HK-2 (cell line): ENCODE measurements at regions not wholly inside any gene's neighbourhood (a gene's known extent, or its start where the extent isn't known, plus 50 kb on each side); places are given as distances from the start of the nearest gene placed in this dataset.

Source experiments
- DNase-seq: peaks from one replicate; pipeline ENCODE4 v3.0.0-alpha.2; 2018; ENCODE audit not compliant: unreplicated experiment

DNA sequence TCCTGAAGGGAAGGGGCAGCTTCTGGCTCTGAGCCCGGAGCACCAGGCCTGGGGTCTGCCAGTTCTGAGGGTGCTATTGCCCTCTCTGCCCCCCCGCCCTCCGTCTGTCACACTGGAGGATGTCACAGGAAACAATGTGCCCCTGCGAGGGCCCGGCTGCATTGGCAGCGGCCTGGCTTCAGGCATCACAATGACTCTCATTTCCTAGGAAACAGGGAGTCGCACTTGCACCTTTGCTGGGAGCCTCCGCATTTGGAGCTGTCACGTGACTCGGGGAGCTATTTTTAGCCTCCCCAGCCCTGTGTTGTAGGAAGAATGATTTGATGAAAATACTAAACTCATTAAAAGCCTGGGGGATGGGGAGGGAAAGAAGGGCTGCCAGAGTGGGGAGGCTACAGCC, 518.9 kb downstream of the SHQ1 start:
- DNase-seq, result no peak

DNA sequence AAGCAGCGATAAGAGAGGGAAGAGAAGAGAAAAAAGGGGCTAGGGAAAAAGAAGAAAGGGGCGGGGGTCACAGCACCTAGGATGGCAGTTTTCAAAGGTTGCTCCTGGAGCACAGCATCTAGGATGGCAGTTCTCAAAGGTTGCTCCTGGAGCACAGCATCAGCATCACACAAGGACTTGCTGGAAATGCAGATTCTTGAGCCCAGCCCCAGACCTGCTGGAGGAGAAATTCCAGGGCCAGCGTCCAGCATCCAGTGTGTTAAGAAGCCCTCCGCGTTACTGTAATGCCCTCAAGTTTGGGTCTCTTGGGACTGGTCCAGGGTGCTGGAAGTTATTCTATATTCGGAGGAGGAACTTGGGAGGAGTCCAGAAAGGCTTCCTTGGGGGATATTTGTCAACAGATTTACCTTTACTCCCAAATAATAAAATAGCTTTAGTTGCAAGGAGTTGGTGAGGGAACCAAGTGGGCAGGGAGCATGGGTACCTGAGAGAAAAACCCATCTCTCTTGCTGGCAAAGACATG, 519.4 kb downstream of the SHQ1 start:
- no peak for DNase-seq

DNA sequence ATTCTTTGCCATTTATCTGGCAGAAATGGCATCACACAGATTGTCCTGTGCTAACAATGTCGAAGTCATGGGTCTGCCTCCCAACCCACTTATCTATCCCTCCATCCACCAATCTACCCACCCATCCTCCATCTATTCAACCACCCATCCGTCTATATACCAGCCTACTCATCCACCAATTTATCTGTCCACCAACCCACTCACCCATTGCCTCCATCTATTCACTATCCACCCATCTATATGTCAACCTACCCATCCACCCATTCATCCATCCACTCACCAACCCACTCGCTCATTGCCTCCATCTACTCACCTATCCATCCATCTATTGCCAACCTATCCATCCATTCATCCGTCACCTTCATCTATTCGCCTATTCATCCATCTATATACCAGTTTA, 521.2 kb downstream of the SHQ1 start:
- no peak for DNase-seq

DNA sequence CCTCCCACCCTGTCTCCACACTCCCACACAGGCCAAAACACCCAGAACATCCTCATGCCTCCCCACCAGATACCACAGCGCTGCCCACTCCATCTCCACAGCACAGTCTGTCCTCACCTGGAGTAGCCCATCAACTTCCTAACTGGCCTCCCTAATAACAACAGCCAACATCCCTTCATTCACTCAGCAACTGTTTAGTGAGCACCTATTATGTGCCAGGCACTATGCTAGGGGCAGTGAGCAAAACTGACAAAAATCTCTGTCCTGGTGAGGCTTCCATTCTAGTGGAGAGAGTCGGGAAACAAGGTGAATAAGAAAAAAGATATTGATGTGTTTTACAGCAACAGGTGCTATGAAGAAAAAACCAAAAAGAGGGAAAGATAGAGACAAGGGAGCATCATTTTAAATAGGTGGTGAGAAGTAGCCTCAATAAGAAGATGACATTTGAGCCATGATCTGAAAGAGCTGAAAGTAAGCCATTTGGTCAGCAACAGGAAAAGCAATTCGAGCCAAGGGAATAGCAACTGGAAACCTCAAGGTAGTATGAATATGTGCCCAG, 523.9 kb downstream of the SHQ1 start:
- no peak for DNase-seq

DNA sequence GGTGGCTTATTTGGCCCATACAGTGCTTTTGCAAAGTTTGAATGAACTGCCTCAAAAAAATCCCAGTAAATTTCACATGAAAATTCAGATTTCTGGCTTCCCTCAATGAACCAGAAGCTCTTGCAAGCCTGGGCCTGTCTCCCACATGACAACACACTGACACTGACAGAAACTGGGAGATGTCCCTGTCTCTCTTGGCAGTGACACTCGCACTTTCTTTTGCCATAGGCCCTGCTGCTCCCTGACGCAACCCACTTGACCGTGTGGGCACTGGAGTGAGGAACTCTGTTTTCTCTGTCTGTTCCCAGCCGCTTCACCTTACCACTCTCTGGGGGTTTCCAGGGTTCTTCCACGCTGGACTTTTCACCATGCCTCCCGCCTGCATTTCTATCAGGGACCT, 524.5 kb downstream of the SHQ1 start:
- no peak for DNase-seq

DNA sequence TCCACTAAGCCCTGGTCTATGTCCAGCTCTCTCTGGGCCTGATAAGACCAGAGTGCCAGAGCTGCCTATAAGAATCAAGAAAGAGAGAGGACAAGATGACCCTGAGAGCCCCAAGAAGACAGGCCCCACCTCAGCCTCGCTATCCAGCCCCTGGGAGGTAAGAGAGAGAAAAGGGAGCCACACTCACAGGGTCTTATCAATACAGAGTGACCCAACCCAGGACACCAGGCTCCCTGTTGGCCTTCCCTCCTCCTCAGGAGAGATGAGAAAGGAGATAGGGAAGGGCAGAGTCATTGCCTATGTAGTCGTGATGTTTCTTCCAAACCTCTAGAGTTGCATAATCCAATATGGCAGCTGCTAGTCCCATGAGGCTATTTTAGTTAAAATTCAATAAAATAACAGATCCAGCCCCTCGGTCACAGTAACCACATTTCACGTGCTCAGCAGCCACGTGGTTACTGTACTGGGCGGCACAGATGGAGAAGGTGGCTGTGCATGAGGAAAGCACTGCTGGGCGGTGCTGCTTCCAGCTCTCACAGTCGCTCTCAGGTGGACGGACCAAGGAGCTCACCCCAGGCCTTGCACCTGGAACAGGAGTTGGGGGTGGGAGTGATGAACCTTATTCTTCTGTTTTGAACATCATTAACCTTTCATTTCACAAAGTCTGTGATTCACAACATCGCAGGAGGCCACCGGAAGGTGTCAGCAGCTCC, 525.8 kb downstream of the SHQ1 start:
- no peak for DNase-seq

DNA sequence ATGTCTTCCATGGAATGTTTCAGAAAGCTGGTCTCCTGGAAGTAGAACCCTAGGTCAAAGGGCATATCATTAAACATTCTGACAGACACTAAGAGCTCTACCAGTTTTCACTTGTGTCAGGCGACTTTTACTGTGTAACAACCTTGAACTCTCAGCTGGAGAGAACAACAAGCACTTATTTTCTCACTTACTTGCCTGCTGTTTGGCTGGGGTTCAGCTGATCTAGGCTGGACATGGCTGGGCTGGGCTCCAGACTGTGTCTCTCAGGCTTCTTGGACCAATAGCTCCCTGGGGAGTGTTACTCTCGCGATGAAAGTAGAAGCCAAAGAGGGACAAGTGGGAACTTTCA, 527.3 kb downstream of the SHQ1 start:
- no peak for DNase-seq

DNA sequence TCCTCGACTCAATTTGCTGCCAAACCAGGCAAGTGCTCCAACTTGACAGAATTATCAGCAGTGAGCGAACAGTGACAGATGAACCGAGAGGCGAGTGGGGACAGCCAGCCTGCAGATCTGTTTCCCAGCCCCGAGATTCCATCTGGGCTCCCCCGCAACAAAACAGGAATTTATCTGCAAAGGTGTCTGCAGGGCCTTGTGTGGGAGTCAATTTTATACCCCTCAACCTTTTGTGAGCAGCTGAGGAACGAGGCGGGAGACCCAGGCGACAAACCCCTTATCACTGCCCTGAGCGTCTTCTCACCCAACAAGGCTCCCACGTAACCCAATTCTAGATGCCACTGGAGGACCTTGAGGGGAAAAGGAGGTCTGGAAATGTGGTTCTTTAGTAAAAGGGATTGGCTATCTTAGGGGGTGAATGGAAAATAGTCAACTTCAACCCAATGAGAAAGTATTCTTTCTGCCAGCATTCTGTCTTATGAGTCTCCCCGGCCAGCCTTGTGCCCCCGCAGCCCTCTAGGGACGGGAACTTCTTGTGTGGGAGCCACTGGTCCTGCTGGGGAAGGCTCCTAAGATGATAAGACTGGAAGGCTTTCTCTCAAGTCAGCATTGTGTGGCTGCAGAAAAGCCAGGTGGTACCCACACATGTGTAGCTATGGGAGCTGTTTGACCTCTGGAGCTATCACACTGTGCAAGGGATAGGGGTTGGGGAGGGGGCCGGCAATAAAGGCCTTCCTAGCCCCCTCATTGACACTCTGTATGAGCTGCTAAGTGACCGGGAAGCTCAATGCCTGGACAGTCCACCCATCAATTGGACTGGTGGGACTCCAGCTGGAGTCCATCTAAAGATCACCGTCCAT, 527.9 kb downstream of the SHQ1 start:
- DNase-seq, result no peak

DNA sequence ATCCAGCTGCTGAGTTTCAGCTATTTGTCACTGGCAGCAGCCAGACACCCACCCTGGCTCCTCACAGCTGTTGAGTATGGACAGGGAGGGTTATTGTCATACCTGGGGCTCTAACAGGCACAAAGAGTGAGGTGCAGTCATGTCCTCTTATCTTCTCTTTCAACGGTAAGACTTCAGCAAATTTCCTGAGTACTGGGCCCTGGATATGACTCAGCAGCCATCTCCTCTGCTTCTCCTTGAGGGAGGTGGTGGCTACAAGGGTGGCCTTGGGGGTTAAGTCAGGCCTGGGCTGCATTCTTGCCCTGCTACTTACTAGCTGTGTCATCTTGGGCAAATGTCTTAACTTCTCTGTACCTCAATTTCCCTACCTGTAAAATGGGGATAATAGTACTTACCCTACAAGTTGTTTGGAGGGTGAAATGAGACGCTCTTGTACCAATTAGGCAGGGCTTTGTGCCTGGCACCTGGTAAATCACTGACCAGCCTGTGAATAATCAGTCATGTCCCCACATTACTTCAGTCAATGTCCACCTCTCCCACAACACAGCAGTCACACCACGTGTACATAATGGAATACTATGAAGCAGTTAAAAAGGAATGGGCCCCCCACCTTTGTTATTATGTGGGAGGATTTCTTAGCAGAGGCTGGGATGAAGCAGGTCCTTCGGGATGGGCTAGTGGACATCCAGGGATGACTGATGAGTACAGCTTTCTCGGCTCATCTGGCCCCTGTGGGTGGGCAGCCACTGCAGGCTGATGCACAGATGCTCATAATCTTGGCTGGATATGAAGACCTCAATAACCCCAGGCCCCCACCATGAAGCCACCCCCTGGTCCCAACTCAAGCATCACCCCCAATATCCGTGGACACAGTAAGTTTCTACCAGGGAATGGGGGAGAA, 528.8 kb downstream of the SHQ1 start:
- no peak for DNase-seq

DNA sequence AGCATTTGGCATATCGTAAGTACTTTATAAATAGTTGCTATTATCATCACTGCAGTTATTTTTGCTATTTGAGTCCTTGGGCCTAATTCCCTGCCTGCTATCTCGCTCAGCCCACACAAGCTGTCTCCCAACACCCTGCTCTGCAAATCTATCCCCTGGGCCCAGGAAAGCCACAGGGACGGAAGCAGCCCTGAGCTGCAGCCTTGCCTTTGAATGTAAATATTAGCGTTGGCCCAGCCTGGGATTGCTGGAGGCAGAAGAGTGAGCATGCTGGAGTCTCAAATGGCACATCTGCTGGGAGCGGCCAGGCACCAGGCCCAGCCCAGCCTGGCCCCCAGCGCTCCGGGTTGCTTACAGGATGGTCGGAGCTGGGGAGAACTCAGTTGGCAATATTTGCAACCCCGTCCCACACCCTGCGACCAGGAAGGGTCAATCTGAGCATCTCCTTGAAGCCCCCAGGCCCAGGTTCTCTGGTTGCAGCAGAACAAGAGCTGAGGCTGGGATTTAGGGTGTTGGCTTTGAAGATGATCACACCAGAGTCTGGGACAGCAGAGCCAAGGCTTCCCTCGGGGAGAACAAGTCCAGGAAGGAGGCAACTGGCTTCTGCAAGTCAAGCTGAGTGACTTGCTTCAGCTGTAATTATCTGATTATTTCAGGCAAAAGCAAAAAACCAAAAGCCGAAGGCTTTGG, 529.6 kb downstream of the SHQ1 start:
- DNase-seq, result no peak

DNA sequence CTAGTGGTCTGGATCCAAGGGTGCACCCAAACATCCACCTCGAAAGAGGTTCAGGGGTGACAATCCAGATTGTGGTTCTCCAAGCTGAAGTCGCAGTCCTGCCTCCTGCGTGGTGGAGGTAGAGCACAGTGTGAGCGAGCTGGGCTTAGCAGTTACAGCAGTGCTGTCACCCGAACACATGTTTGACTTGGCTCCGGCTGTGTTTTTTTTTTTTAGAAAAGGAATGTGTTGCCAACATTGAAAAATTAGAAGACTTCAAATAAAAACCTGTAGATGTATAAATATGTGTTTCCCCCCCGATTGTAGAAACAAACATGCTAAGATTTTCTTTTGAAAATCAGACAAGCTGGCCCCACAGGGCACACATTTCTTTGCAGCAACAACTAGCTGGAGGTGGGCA, 530.8 kb downstream of the SHQ1 start:
- DNase-seq, result no peak

DNA sequence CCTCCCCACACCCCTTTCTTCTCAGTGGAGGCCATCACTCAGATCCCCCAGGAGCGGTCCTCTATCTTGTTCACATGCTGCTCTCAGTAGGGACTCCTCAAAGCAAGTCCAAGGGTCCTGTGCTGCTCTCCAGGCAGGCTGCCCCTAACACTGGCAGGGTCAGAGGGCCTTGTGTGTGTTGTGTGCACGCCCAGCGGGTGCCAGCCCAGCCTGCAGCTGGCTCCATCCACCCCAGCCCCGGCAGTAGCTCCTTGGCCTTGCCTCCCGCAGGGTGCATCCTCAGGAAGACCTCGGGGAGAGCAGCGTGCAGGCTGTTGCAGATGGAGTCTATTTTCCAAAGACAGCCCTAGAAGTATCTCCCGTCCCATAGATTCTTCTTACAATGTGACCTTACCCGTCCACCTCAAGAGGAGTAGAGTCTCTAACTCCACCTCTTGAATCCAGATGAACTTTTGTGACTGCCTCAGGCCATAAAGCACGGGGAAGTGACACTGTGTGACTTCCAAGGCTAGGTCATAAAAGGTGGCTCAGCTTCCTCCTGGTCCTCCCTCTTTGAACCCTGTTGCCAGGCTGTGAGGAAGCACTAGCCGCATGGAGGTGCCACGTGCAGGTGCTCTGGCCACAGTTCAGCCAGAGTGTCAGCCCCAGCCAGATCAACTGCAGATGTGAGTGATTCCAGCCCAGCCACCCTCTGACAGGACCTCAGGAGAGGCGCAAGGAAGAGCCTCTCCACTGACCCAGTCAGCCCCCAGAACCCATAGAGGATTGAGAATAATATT, 531.6 kb downstream of the SHQ1 start:
- no peak for DNase-seq

DNA sequence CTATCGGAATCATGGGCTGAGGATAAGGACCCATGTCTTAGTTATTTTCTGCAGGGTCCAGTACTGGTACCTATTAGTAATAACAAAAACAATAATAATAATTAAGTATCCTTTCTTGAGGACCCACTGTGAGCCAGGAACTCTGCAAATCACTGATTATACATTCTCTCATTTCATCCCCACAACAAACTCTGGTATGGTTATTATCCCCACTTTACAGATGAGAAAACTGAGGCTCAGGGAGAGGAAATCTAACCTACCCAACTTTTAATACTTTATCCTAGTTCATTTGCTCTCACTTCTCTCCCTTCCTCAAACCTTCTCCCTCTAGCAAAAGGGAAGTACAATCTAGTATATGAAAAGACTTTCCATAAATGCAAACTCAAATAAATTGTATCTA, 528.4 kb upstream of the PROK2 start:
- DNase-seq, result no peak

DNA sequence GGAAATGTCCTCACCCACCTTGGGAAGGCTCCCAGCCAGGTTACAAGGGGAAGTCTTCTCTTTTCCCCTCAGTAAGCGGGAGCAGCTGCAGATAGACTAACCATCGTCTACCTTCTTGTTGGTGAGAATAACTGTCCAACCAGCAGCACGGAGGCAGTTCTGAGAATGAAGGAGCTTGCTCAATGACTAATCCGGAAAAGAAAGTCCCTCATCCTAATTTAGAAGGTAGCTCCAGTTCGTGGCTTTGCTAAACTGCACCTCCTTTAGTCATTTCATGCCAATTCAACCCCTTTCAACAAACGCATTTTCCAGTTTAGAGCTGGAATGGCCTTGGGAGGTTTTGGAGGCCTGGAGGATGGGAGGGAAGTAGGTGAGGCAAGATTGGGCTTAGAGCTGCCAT, 527.4 kb upstream of the PROK2 start:
- DNase-seq, result no peak

DNA sequence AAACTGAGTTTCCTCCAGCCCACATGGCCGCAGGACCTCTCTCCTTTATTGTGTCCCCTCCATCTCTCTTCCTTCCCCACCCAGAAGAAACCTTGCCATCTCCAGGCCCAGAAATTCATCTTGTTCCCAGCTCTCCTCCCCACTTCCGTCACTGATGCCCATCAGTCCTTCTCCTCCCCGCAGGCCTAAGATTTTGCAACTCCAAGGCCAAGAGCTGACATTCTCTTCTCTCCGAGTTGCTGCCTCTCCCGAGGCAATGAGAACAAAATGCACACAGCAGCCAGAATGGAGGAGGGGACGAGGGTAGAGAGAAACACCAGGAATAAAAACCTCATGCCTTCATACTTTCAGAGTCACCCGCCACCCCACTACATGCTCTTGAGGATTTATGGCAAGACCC, 526.5 kb upstream of the PROK2 start:
- DNase-seq, result no peak

DNA sequence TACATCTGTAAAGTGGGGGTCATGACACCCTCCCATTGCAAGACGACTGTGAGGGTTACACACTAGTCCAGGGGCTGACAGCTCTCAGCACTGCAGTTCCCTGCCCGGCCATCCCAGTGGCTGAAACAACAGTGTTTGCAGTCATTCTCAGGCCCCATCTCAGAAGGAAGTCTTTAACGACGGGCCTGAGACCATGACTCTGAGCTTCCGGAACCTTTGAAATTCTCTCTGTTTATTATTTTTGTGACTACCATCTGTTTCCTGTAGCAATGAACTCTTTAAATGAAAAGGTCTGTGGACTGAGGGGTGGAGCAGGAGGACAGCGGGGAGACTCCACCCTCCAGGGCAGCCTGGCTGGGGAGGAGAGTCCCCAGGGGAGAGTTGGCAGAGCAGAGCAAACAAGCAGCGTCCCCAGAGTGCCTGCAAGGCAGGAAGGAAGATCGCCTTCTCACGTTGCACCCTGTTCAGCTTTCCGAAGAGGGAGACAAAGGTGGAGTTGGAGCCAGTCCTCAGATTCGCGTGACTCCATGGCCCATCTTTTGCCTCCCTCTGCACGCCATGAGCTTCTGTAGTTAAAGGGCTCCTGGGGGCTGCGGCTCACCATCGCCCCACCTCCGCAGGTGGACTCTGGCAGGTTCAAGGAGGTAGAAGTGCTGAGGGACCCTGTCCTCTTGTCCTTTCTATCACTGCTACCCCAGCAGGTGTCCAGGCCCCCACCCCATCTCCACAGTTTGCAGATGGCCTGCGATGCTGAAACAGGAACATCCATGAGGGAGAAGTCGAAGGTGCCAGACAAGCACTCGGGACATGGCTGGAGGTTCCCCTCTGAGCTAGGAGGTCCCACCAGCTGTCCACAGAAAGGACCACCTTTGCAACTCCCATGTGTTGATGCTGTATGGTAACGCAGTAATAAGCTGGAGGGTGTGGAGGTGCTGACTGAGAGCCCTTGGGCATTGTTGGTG, 525.8 kb upstream of the PROK2 start:
- DNase-seq, result no peak

DNA sequence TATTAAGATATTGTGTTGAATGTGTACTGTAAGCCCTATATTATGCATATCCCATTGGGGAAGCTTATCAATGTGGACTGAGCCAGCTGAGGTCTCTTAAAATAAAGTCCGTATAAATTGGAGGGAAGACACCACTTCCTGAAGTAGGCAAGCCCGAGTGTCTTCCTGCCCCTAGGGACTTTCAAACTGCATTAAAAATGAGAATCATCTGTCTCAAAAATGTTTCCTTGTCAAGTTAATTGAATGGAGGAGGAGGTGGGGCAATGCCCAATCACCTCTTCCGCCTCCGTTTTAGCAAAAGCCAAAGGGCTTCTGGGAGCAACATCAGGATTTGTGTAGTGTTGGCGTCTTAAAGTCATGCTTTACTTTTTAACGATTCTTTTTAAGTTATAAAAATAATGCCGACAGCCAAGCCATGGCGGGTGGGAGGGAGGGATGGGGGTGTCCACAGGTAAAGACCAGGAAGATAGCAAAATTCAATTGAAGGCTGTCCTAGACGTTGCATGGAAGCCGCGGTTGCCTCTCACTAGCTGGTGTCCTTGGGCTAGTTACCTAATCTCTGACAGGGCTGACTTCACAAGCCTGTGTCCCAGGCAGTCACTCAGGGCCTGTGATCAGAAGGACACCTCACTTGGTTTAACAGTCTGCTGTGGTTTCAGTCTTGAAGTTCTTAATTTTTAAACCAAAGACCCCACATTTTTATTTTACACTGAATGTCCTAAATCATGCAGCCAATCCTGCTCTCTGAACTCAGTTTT, 524.9 kb upstream of the PROK2 start:
- DNase-seq, result no peak

DNA sequence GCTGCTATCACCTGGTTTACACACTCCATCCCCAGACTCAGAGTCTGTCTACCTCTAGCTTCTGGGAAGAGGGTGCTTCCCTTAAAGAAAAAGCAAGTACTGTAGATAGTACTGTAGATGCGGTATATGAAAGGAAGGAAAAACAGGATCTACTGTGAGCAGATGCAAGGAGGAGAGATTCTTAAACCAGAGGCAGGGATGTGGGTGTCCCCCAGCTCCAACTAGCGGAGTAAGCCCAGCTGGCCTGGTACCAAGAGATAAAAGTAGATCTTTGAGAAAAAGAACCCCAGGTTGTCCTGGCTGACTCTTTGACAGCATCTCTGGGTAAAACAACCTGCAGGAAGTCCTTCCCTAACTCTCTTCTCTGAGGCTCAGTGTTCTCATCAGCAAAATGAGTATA, 523.7 kb upstream of the PROK2 start:
- DNase-seq, result no peak
